HepG2 (cell line): ENCODE measurements at regions not wholly inside any gene's neighbourhood (a gene's known extent, or its start where the extent isn't known, plus 50 kb on each side); places are given as distances from the start of the nearest gene placed in this dataset.

Source experiments
- ATAC-seq: fragments of 200-7000 bp; cut with Tn5 transposase; 3 replicates; pipeline ENCODE4 v1.9.1; 2020; ENCODE audit warnings: mild to moderate bottlenecking, moderate library complexity
- BruUV-seq: library from RNA; stranded (reverse); fragments of 400-500 nt; replicated peaks from 2 replicates; lab custom pipeline; 2021; lab: Mats Ljungman, UMichigan
- CTCF ChIA-PET: fragments of 300-600 bp; formaldehyde crosslinking; extraction: SDS; loops from one replicate; lab custom pipeline; 2021; ENCODE audit warnings: low total read pairs, inconsistent platforms, low intra/inter-chr PET ratio; lab: Yijun Ruan, JAX
- POLR2A ChIA-PET: fragments of 350-600 bp; sonication (Branson Sonifier 250); formaldehyde crosslinking; loops from one replicate; lab custom pipeline; 2020; ENCODE audit warnings: antibody characterized with exemption, inconsistent platforms; lab: Yijun Ruan, JAX
- DNase-seq: peaks from one replicate; pipeline ENCODE4 v3.0.0-alpha.2; 2015; ENCODE audit warnings: low spot score
- FAIRE-seq: peaks from 3 replicates; lab custom pipeline; 2011; peaks lifted over from hg19 to GRCh38; lab: Jason Lieb, UNC
- H2AFZ ChIP-seq: one replicate; pipeline ENCODE4 v1.6.1; 2011; ENCODE audit warnings: low read length, inconsistent platforms
- H3K27ac ChIP-seq: fragments of 300-600 bp; 3 replicates; pipeline ENCODE4 v1.8.0; 2011; ENCODE audit warnings: mixed run types, mild to moderate bottlenecking, mixed read lengths, low read length, inconsistent platforms; ENCODE audit not compliant: insufficient read depth; ENCODE audit errors: extremely low read length
- H3K27me3 ChIP-seq, 2 experiments: fragments of 200-600 bp in 1 of 2; 2 replicates in 1 of 2; 3 replicates in 1 of 2; pipeline versions ENCODE4 v1.6.0 to v1.8.0; 2011; ENCODE audit warnings: low read length in 2 of 2, mild to moderate bottlenecking in 2 of 2, moderate library complexity in 2 of 2, inconsistent platforms in 1 of 2; ENCODE audit not compliant: insufficient read depth in 2 of 2, control insufficient read depth in 1 of 2
- H3K36me3 ChIP-seq, 2 experiments: fragments of 200-600 bp in 1 of 2; replicated peaks in 1 of 2; 2 replicates in 1 of 2; 3 replicates in 1 of 2; pipeline versions ENCODE4 v1.5.1 to v1.8.0; 2011; ENCODE audit warnings: low read length in 2 of 2, inconsistent platforms in 1 of 2; ENCODE audit not compliant: insufficient read depth in 2 of 2, control insufficient read depth in 1 of 2
- H3K4me1 ChIP-seq: 2 replicates; pipeline ENCODE4 v1.5.1; 2012; ENCODE audit warnings: low read length, inconsistent platforms; ENCODE audit not compliant: insufficient read depth
- H3K4me2 ChIP-seq: 2 replicates; pipeline ENCODE4 v1.6.0; 2011; ENCODE audit warnings: low read depth, low read length, inconsistent platforms
- H3K4me3 ChIP-seq, 3 experiments: fragments of 200-600 bp in 1 of 3; sonication (generic), shearing (Covaris generic) in 1 of 3; replicated peaks in 1 of 3; 2 replicates each; pipeline ENCODE4 v1.5.1; 2011 to 2016; ENCODE audit warnings: low read length in 3 of 3, inconsistent platforms in 2 of 3, low read depth in 2 of 3, mild to moderate bottlenecking in 2 of 3, control low read depth in 1 of 3, mixed read lengths in 1 of 3; ENCODE audit not compliant: insufficient read depth in 1 of 3
- H3K79me2 ChIP-seq: one replicate; pipeline ENCODE4 v1.6.1; 2011; ENCODE audit warnings: low read length, inconsistent platforms; ENCODE audit not compliant: insufficient read depth
- H3K9ac ChIP-seq: 2 replicates; pipeline ENCODE4 v1.6.0; 2011; ENCODE audit warnings: mild to moderate bottlenecking, low read depth, low read length, inconsistent platforms; ENCODE audit not compliant: insufficient read depth
- H3K9me3 ChIP-seq: 2 replicates; pipeline ENCODE4 v1.5.1; 2012; ENCODE audit warnings: mild to moderate bottlenecking, low read length
- H4K20me1 ChIP-seq: 2 replicates; pipeline ENCODE4 v1.6.0; 2011; ENCODE audit warnings: inconsistent platforms, mild to moderate bottlenecking, low read length, moderate library complexity; ENCODE audit not compliant: insufficient read depth
- HNF4A ChIP-seq: sonication (generic); formaldehyde crosslinking; IDR thresholded peaks from 2 replicates; pipeline ENCODE4 v1.4.0; 2020; ENCODE audit warnings: missing genetic modification reagents
- KDM2A ChIP-seq: sonication (generic); formaldehyde crosslinking; IDR thresholded peaks from 2 replicates; pipeline ENCODE4 v1.4.0; 2020; ENCODE audit warnings: low read depth, missing genetic modification reagents, borderline replicate concordance
- LCORL ChIP-seq, 2 experiments: fragments of 450-650 bp in 1 of 2; sonication (generic) in 1 of 2; formaldehyde crosslinking in 1 of 2; IDR thresholded peaks; 2 replicates each; pipeline versions ENCODE4 v1.5.0 to v1.6.1; 2017 to 2020; ENCODE audit warnings: antibody characterized with exemption in 1 of 2, missing genetic modification reagents in 1 of 2
- MAZ ChIP-seq, 2 experiments: sonication (generic) in 1 of 2; formaldehyde crosslinking in 1 of 2; IDR thresholded peaks; 2 replicates each; pipeline versions ENCODE4 v1.5.0 to v1.6.1; 2012 to 2020; ENCODE audit warnings: low read depth in 2 of 2, mild to moderate bottlenecking in 2 of 2, borderline replicate concordance in 1 of 2, improper control_type of control experiment in 1 of 2, low read length in 1 of 2, missing genetic modification reagents in 1 of 2, moderate library complexity in 1 of 2
- MIER3 ChIP-seq: IDR thresholded peaks from 2 replicates; pipeline ENCODE4 v1.6.1; 2016; ENCODE audit warnings: missing compliant biosample characterization, borderline replicate concordance
- NFYB ChIP-seq: sonication (generic); formaldehyde crosslinking; IDR thresholded peaks from 2 replicates; pipeline ENCODE4 v1.4.0; 2020; ENCODE audit warnings: missing genetic modification reagents
- RARA ChIP-seq: IDR thresholded peaks from 2 replicates; pipeline ENCODE4 v1.6.1; 2016; ENCODE audit warnings: missing genetic modification reagents, missing compliant biosample characterization
- SIX1 ChIP-seq: sonication (generic); formaldehyde crosslinking; IDR thresholded peaks from 2 replicates; pipeline ENCODE4 v1.4.0; 2020; ENCODE audit warnings: missing genetic modification reagents, borderline replicate concordance
- TAF1 ChIP-seq: sonication (generic); formaldehyde crosslinking; IDR thresholded peaks from 2 replicates; pipeline ENCODE4 v1.4.0; 2020; ENCODE audit warnings: missing genetic modification reagents
- ZMYM4 ChIP-seq: sonication (generic); formaldehyde crosslinking; IDR thresholded peaks from 2 replicates; pipeline ENCODE4 v1.8.1; 2023; ENCODE audit warnings: mild to moderate bottlenecking, missing genetic modification reagents
- ZNF136 ChIP-seq: sonication (generic); formaldehyde crosslinking; IDR thresholded peaks from 2 replicates; pipeline ENCODE4 v1.8.1; 2022; ENCODE audit warnings: low read depth, mild to moderate bottlenecking, moderate library complexity, missing genetic modification reagents
- WGBS: methylation state at CpG from one replicate; pipeline ENCODE4 v1.1.6; 2017; ENCODE audit warnings: low lambda C conversion rate; 5-methylcytosine and 5-hydroxymethylcytosine counted together
- in situ Hi-C: cut with HindIII; loops from 2 replicates; pipeline ENCODE4 v1.10.0; 2017; ENCODE audit warnings: low pct_unique_long_range_greater_than_20kb; ENCODE audit not compliant: extremely low pct_ligation_motif_present
- intact Hi-C: fragments of 100-400 bp; cut with micrococcal nuclease; formaldehyde crosslinking; loops from one replicate; pipeline ENCODE4 v1.10.0; 2022; ENCODE audit not compliant: unreplicated experiment
- TF ChIP-seq, protein P1 (sequence below): sonication (generic); formaldehyde crosslinking; IDR thresholded peaks from 2 replicates; pipeline ENCODE4 v1.4.0; 2020; ENCODE audit warnings: mild to moderate bottlenecking, missing genetic modification reagents, borderline replicate concordance
- TF ChIP-seq, protein P2 (sequence below): sonication (generic); formaldehyde crosslinking; IDR thresholded peaks from 2 replicates; pipeline ENCODE4 v1.8.1; 2023; ENCODE audit warnings: missing genetic modification reagents, mild to moderate bottlenecking, borderline replicate concordance
- TF ChIP-seq, protein P3 (sequence below): sonication (generic); formaldehyde crosslinking; IDR thresholded peaks from 2 replicates; pipeline ENCODE4 v1.5.1; 2020; ENCODE audit warnings: mild to moderate bottlenecking, missing genetic modification reagents, borderline replicate concordance

DNA sequence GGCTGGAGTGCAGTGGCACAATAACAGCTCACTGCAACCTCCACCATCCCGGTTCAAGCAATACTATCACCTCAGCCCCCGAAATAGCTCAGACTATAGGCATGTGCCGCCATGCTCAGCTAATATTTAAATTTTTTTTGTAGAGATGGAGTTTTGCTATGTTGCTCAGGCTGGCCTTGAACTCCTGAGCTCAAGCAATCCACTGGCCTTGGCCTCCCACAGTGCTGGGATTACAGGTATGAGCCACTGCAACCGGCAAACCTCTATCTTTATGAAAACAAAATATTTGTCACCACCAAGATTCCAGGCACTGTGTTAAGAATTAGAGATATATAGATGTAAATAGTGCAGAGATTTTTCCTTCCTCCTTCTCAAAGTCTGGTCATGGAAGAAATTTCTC is 232.5 kb downstream of the ANKRD50 start:
- no TSS peak for BruUV-seq
- H3K4me1 ChIP-seq = no peaks in the 10 kb centered on the region; the same call in 1 of the 2 replicates
- ChIA-PET POLR2A (no interaction called here), CTCF (no interaction called here)
- 13% methylated on average over 4 of the region's 4 CpGs for WGBS
- no peak overlapping the region for H3K27ac ChIP-seq
- peak; percentile 64 for ATAC-seq
- intact Hi-C loops = loop anchor here (10.0 kb wide), 2 partner anchors 95 to 205 kb away; no protein-coding TSS in a partner anchor
- no peak overlapping the region for H3K9ac ChIP-seq
- no peaks in the 10 kb centered on the region for H3K9me3 ChIP-seq
- H3K27me3 ChIP-seq = no peaks in the 10 kb centered on the region
- H3K36me3 ChIP-seq = no peaks in the 10 kb centered on the region
- H2AFZ ChIP-seq = no peak overlapping the region
- in situ Hi-C loops = no loop called here
- H4K20me1 ChIP-seq = no peaks in the 10 kb centered on the region
- H3K4me2 ChIP-seq = no peak overlapping the region
- no peak for FAIRE-seq
- H3K4me3 ChIP-seq = no peak overlapping the region
- DNase-seq = peak; percentile 1
- no peaks in the 10 kb centered on the region for H3K79me2 ChIP-seq
- TF ChIP-seq ZMYM4 (CRISPR knock-in tag) (no peak; the same call in 1 of the 2 replicates), TAF1 (CRISPR knock-in tag) (no peak), HNF4A (peak; percentile 48), NFYB (CRISPR knock-in tag) (no peak), MIER3 (CRISPR knock-in tag) (no peak), ZNF136 (CRISPR knock-in tag) (no peak), KDM2A (CRISPR knock-in tag) (no peak), SIX1 (CRISPR knock-in tag) (no peak), RARA (CRISPR knock-in tag) (peak; percentile 51), MAZ (IDR thresholded peaks at IDR 0.05; ENCODE audit: borderline replicate concordance, low read depth, low read length) (no peak), MAZ (CRISPR knock-in tag; IDR thresholded peaks at IDR 0.05; ENCODE audit: low read depth) (no peak), LCORL (IDR thresholded peaks at IDR 0.05) (no peak), LCORL (CRISPR knock-in tag; IDR thresholded peaks at IDR 0.05) (no peak)
- TF ChIP-seq, protein P1, sequence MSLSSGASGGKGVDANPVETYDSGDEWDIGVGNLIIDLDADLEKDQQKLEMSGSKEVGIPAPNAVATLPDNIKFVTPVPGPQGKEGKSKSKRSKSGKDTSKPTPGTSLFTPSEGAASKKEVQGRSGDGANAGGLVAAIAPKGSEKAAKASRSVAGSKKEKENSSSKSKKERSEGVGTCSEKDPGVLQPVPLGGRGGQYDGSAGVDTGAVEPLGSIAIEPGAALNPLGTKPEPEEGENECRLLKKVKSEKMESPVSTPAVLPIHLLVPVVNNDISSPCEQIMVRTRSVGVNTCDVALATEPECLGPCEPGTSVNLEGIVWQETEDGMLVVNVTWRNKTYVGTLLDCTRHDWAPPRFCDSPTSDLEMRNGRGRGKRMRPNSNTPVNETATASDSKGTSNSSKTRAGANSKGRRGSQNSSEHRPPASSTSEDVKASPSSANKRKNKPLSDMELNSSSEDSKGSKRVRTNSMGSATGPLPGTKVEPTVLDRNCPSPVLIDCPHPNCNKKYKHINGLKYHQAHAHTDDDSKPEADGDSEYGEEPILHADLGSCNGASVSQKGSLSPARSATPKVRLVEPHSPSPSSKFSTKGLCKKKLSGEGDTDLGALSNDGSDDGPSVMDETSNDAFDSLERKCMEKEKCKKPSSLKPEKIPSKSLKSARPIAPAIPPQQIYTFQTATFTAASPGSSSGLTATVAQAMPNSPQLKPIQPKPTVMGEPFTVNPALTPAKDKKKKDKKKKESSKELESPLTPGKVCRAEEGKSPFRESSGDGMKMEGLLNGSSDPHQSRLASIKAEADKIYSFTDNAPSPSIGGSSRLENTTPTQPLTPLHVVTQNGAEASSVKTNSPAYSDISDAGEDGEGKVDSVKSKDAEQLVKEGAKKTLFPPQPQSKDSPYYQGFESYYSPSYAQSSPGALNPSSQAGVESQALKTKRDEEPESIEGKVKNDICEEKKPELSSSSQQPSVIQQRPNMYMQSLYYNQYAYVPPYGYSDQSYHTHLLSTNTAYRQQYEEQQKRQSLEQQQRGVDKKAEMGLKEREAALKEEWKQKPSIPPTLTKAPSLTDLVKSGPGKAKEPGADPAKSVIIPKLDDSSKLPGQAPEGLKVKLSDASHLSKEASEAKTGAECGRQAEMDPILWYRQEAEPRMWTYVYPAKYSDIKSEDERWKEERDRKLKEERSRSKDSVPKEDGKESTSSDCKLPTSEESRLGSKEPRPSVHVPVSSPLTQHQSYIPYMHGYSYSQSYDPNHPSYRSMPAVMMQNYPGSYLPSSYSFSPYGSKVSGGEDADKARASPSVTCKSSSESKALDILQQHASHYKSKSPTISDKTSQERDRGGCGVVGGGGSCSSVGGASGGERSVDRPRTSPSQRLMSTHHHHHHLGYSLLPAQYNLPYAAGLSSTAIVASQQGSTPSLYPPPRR (CRISPR knock-in tag) = no peak
- TF ChIP-seq, protein P2, sequence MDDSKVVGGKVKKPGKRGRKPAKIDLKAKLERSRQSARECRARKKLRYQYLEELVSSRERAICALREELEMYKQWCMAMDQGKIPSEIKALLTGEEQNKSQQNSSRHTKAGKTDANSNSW (CRISPR knock-in tag) = no peak
- TF ChIP-seq, protein P3, sequence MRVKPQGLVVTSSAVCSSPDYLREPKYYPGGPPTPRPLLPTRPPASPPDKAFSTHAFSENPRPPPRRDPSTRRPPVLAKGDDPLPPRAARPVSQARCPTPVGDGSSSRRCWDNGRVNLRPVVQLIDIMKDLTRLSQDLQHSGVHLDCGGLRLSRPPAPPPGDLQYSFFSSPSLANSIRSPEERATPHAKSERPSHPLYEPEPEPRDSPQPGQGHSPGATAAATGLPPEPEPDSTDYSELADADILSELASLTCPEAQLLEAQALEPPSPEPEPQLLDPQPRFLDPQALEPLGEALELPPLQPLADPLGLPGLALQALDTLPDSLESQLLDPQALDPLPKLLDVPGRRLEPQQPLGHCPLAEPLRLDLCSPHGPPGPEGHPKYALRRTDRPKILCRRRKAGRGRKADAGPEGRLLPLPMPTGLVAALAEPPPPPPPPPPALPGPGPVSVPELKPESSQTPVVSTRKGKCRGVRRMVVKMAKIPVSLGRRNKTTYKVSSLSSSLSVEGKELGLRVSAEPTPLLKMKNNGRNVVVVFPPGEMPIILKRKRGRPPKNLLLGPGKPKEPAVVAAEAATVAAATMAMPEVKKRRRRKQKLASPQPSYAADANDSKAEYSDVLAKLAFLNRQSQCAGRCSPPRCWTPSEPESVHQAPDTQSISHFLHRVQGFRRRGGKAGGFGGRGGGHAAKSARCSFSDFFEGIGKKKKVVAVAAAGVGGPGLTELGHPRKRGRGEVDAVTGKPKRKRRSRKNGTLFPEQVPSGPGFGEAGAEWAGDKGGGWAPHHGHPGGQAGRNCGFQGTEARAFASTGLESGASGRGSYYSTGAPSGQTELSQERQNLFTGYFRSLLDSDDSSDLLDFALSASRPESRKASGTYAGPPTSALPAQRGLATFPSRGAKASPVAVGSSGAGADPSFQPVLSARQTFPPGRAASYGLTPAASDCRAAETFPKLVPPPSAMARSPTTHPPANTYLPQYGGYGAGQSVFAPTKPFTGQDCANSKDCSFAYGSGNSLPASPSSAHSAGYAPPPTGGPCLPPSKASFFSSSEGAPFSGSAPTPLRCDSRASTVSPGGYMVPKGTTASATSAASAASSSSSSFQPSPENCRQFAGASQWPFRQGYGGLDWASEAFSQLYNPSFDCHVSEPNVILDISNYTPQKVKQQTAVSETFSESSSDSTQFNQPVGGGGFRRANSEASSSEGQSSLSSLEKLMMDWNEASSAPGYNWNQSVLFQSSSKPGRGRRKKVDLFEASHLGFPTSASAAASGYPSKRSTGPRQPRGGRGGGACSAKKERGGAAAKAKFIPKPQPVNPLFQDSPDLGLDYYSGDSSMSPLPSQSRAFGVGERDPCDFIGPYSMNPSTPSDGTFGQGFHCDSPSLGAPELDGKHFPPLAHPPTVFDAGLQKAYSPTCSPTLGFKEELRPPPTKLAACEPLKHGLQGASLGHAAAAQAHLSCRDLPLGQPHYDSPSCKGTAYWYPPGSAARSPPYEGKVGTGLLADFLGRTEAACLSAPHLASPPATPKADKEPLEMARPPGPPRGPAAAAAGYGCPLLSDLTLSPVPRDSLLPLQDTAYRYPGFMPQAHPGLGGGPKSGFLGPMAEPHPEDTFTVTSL = peak; percentile 47; the same call in 1 of the 2 replicates
